GM18505 (cell line): ENCODE measurements at regions not wholly inside any gene's neighbourhood (a gene's known extent, or its start where the extent isn't known, plus 50 kb on each side); places are given as distances from the start of the nearest gene placed in this dataset.
"Not testable (repeated sequence)": the region's sequence is repeated elsewhere in the genome, so short reads cannot be mapped to it uniquely, and the experiment has no call there.

ENCODE experiments used
- ATAC-seq: cut with Tn5 transposase; IDR thresholded peaks from one replicate; pipeline ENCODE4 v1.9.1; 2021; ENCODE audit not compliant: unreplicated experiment
- POLR2A ChIP-seq: IDR thresholded peaks from 4 replicates; pipeline ENCODE4 v1.6.1; 2011; ENCODE audit warnings: borderline replicate concordance; ENCODE audit not compliant: insufficient read depth, insufficient read length; ENCODE audit errors: extremely low read depth

GRCh38 chrX:9352694-9353411, 112.0 kb upstream of the TBL1X start:
- ATAC-seq = peak; percentile 69
- TF ChIP-seq POLR2A = no peak

- no peak for TF ChIP-seq POLR2A
These were observed 109.9 kb upstream of the TBL1X start for GRCh38 chrX:9354918-9355317.

GRCh38 chrX:9355739-9356138, 109.1 kb upstream of the TBL1X start:
- ATAC-seq = no peak

More at GRCh38 chrX:9354918-9355317, 109.9 kb upstream of the TBL1X start:
- no peak for ATAC-seq

GRCh38 chrX:9356846-9357245, 108.0 kb upstream of the TBL1X start:
- ATAC-seq = no peak

More at GRCh38 chrX:9355739-9356138, 109.1 kb upstream of the TBL1X start:
- no peak for TF ChIP-seq POLR2A

GRCh38 chrX:9357518-9358114, 107.2 kb upstream of the TBL1X start:
- ATAC-seq = no peak
- TF ChIP-seq POLR2A = no peak

More at GRCh38 chrX:9356846-9357245, 108.0 kb upstream of the TBL1X start:
- TF ChIP-seq POLR2A = no peak

- ATAC-seq = no peak
- TF ChIP-seq POLR2A = no peak
These were observed 102.4 kb upstream of the TBL1X start for GRCh38 chrX:9362363-9362928.

GRCh38 chrX:9367421-9367820, 97.4 kb upstream of the TBL1X start:
- TF ChIP-seq POLR2A = no peak
- ATAC-seq = no peak

GRCh38 chrX:9368262-9368661, 96.6 kb upstream of the TBL1X start:
- no peak for ATAC-seq
- TF ChIP-seq POLR2A = no peak

GRCh38 chrX:9369802-9370291, 95.0 kb upstream of the TBL1X start:
- ATAC-seq = no peak
- TF ChIP-seq POLR2A = no peak

- ATAC-seq = no peak
- no peak for TF ChIP-seq POLR2A
These were observed 94.0 kb upstream of the TBL1X start for GRCh38 chrX:9370893-9371292.

- no peak for TF ChIP-seq POLR2A
These were observed 92.0 kb upstream of the TBL1X start for GRCh38 chrX:9372866-9373265.

GRCh38 chrX:9373789-9374188, 91.1 kb upstream of the TBL1X start:
- no peak for ATAC-seq
- TF ChIP-seq POLR2A = no peak

More at GRCh38 chrX:9372866-9373265, 92.0 kb upstream of the TBL1X start:
- ATAC-seq = no peak

GRCh38 chrX:9374555-9374954, 90.3 kb upstream of the TBL1X start:
- TF ChIP-seq POLR2A = no peak
- ATAC-seq = no peak

GRCh38 chrX:9376111-9376510, 88.7 kb upstream of the TBL1X start:
- TF ChIP-seq POLR2A = no peak
- no peak for ATAC-seq

- ATAC-seq = not testable (repeated sequence)
These were observed 87.6 kb upstream of the TBL1X start for GRCh38 chrX:9377216-9377615.
